Sigmoid colon (tissue), 4 donors: ENCODE measurements at regions not wholly inside any gene's neighbourhood (a gene's known extent, or its start where the extent isn't known, plus 50 kb on each side); places are given as distances from the start of the nearest gene placed in this dataset.

ENCODE experiments used
- EP300 ChIP-seq, 4 donors: sonication (generic); formaldehyde crosslinking; IDR thresholded peaks; one replicate each; pipeline ENCODE4 v1.6.1; 2017; ENCODE audit warnings: antibody characterized with exemption in 4 of 4
- POLR2A ChIP-seq, 2 donors: fragments of 450-650 bp; IDR thresholded peaks; one replicate each; pipeline ENCODE4 v1.6.1; 2016; ENCODE audit warnings: antibody characterized with exemption in 2 of 2, mild to moderate bottlenecking in 2 of 2, moderate library complexity in 2 of 2
- POLR2AphosphoS5 ChIP-seq, 4 donors: sonication (generic); formaldehyde crosslinking; IDR thresholded peaks; one replicate each; pipeline ENCODE4 v1.6.1; 2017; ENCODE audit warnings: antibody characterized with exemption in 4 of 4
- TF ChIP-seq, protein P1 (sequence below), 4 experiments: fragments of 450-650 bp in 3 of 4; fragments of 200-600 bp in 1 of 4; IDR thresholded peaks; one replicate each; pipeline ENCODE4 v1.5.1; 2016 to 2019; ENCODE audit warnings: antibody characterized with exemption in 4 of 4, mild to moderate bottlenecking in 3 of 4, moderate library complexity in 2 of 4

DNA sequence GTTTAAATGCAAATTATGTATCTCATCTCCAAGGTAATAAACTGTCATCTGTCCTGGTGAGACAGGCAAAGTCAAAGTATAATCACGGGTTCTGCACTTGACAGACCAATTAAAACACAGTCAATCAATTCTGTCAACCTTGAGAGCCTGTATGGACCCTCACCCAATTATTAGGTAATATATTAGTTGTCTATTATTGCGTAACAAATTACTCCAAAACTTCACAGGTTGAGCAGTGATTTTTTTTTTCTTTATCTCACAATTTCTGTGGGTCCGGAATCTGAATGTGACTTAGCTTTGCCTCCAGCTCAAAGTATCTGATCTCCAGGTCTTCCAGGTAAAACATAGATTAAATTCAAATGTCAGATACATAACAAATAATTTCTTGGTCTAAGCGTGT lies 707.4 kb upstream of the ARGLU1 start:
- TF ChIP-seq, protein P1, sequence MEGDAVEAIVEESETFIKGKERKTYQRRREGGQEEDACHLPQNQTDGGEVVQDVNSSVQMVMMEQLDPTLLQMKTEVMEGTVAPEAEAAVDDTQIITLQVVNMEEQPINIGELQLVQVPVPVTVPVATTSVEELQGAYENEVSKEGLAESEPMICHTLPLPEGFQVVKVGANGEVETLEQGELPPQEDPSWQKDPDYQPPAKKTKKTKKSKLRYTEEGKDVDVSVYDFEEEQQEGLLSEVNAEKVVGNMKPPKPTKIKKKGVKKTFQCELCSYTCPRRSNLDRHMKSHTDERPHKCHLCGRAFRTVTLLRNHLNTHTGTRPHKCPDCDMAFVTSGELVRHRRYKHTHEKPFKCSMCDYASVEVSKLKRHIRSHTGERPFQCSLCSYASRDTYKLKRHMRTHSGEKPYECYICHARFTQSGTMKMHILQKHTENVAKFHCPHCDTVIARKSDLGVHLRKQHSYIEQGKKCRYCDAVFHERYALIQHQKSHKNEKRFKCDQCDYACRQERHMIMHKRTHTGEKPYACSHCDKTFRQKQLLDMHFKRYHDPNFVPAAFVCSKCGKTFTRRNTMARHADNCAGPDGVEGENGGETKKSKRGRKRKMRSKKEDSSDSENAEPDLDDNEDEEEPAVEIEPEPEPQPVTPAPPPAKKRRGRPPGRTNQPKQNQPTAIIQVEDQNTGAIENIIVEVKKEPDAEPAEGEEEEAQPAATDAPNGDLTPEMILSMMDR (IDR thresholded peaks at IDR 0.05), result no peak
- TF ChIP-seq POLR2AphosphoS5 (IDR thresholded peaks at IDR 0.05) (no peak), POLR2A (IDR thresholded peaks at IDR 0.05) (no peak), EP300 (IDR thresholded peaks at IDR 0.05) (no peak)
